Uterus (tissue), 3 donors: ENCODE measurements at regions not wholly inside any gene's neighbourhood (a gene's known extent, or its start where the extent isn't known, plus 50 kb on each side); places are given as distances from the start of the nearest gene placed in this dataset.

Experiments
- DNase-seq, 2 donors: peaks; one replicate each; pipeline ENCODE4 v3.0.0-alpha.2; 2019 to 2020
- H3K27ac ChIP-seq, 2 donors: fragments of 200-600 bp; sonication (generic); 1 replicate in 1 of 2; 2 replicates in 1 of 2; pipeline ENCODE4 v1.5.1; 2016 to 2018
- H3K27me3 ChIP-seq, 2 donors: fragments of 200-600 bp; sonication (generic); one replicate each; pipeline ENCODE4 v1.5.1; 2018 to 2019; ENCODE audit warnings: control low read depth in 1 of 2
- H3K36me3 ChIP-seq, 2 donors: fragments of 200-600 bp; sonication (generic); one replicate each; pipeline ENCODE4 v1.5.1; 2019; ENCODE audit warnings: control low read depth in 1 of 2
- H3K4me1 ChIP-seq, 2 donors: fragments of 200-600 bp; sonication (generic); one replicate each; pipeline ENCODE4 v1.5.1; 2018 to 2019; ENCODE audit warnings: control low read depth in 1 of 2
- H3K4me3 ChIP-seq, 2 donors: fragments of 200-600 bp; sonication (generic); 1 replicate in 1 of 2; 2 replicates in 1 of 2; pipeline ENCODE4 v1.5.1; 2018 to 2019; ENCODE audit warnings: mild to moderate bottlenecking in 1 of 2
- H3K9me3 ChIP-seq, 2 donors: fragments of 200-600 bp; sonication (generic); one replicate each; pipeline ENCODE4 v1.5.1; 2019; ENCODE audit warnings: control low read depth in 1 of 2
- CTCF ChIP-seq, 4 experiments: fragments of 200-600 bp in 2 of 4; fragments of 450-650 bp in 2 of 4; sonication (generic) in 2 of 4; IDR thresholded peaks; one replicate each; pipeline ENCODE4 v1.5.1; 2016 to 2019; ENCODE audit warnings: antibody characterized with exemption in 4 of 4, mild to moderate bottlenecking in 2 of 4, moderate library complexity in 1 of 4
- POLR2A ChIP-seq, 2 donors: fragments of 450-650 bp; IDR thresholded peaks; one replicate each; pipeline ENCODE4 v1.6.1; 2016; ENCODE audit warnings: antibody characterized with exemption in 2 of 2, mild to moderate bottlenecking in 1 of 2, moderate library complexity in 1 of 2
- intact Hi-C: fragments of 100-400 bp; cut with DNase I; formaldehyde crosslinking; loops from one replicate; pipeline ENCODE4 v1.15.1; 2023; ENCODE audit warnings: low total_unique reads
- donor health status: DM: yes; HTN: yes; CAD: no.

DNA sequence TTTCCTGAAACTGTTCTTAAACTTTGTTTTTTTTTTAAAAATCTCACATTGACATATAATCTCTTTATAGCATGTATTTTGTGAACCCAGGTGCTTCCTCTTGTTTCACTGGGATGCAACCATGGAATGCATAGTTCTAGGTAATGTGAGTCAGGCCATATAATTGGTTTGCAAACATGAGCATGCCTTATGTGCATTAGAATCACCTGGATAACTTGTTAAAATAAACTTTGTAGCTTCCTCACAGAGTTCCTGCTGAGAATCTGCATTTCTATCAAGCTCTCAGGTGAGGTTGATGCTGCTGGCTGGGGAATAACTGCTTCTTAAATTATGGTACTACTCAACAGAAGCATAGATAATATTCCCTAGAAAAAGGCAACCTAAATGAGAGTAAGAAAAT, 940.3 kb upstream of the LCORL start:
- Histone ChIP-seq H3K27ac (no peak overlapping the region), H3K36me3 (no peaks in the 10 kb centered on the region), H3K4me3 (no peak overlapping the region), H3K9me3 (no peaks in the 10 kb centered on the region), H3K27me3 (no peaks in the 10 kb centered on the region), H3K4me1 (no peaks in the 10 kb centered on the region)
- TF ChIP-seq POLR2A (IDR thresholded peaks at IDR 0.05) = no peak
- no peak for TF ChIP-seq CTCF (IDR thresholded peaks at IDR 0.05)
- intact Hi-C loops = no loop called here
- DNase-seq = no peak

DNA sequence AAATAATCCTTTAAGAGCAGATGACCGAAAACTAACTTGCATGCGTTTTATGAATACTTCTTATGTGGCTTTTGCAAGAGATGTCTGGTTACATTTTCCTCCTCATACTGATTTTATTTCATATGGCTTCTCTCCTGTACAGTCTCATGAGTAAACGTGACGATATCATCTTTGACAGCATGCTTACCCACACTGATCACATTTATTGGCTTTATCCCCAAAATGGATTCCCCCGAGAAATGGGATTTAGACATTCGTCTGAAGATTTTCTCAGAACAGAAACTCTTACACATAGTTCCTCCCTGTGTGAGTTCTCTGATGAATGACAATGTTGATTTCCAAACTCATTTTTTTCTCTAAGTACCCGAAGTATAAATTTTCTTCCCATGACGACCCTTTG, 939.7 kb upstream of the LCORL start:
- intact Hi-C loops = no loop called here
- H3K4me1 ChIP-seq = no peaks in the 10 kb centered on the region
- no peak for TF ChIP-seq POLR2A (IDR thresholded peaks at IDR 0.05)
- no peak for TF ChIP-seq CTCF (IDR thresholded peaks at IDR 0.05)
- no peaks in the 10 kb centered on the region for H3K9me3 ChIP-seq
- H3K4me3 ChIP-seq = no peak overlapping the region
- H3K27me3 ChIP-seq = no peaks in the 10 kb centered on the region
- H3K36me3 ChIP-seq = no peaks in the 10 kb centered on the region
- no peak for DNase-seq
- no peak overlapping the region for H3K27ac ChIP-seq

DNA sequence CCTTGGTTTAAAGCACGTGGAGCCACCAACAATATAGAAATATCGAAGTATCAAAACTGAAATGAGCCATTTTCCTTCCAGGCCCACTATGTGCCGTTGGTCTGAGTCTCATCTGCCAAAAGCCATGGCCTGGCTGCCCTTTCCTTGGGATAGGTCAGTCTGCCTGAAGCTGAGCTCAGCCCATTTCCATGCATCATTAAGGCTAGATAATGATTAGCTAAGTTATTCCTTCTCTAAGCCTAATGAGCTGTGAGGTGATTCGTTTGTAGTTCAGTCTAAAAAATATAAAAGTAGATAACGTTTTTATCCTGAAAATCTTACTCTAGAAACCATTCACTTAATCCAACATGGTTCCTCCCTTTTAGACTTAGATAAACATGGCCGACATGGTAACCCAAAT, 936.2 kb upstream of the LCORL start:
- no peaks in the 10 kb centered on the region for H3K27me3 ChIP-seq
- intact Hi-C loops = no loop called here
- H3K9me3 ChIP-seq = no peaks in the 10 kb centered on the region
- H3K27ac ChIP-seq = no peak overlapping the region
- no peak overlapping the region for H3K4me3 ChIP-seq
- no peaks in the 10 kb centered on the region for H3K36me3 ChIP-seq
- TF ChIP-seq POLR2A (IDR thresholded peaks at IDR 0.05) = no peak
- no peak for TF ChIP-seq CTCF (IDR thresholded peaks at IDR 0.05)
- no peak for DNase-seq
- no peaks in the 10 kb centered on the region for H3K4me1 ChIP-seq

GRCh38 chr4:18954538-18954937, 933.0 kb upstream of the LCORL start:
- Histone ChIP-seq H3K4me1 (no peaks in the 10 kb centered on the region), H3K27me3 (no peaks in the 10 kb centered on the region), H3K9me3 (no peaks in the 10 kb centered on the region), H3K27ac (no peak overlapping the region), H3K4me3 (no peak overlapping the region), H3K36me3 (no peaks in the 10 kb centered on the region)
- no peak for DNase-seq
- TF ChIP-seq CTCF (IDR thresholded peaks at IDR 0.05) (no peak), POLR2A (IDR thresholded peaks at IDR 0.05) (no peak)
- intact Hi-C loops = no loop called here

GRCh38 chr4:18953613-18954012, 932.1 kb upstream of the LCORL start:
- no peaks in the 10 kb centered on the region for H3K4me1 ChIP-seq
- intact Hi-C loops = no loop called here

GRCh38 chr4:18945464-18945863, 923.9 kb upstream of the LCORL start:
- DNase-seq = no peak
- H3K27me3 ChIP-seq = no peaks in the 10 kb centered on the region

More at GRCh38 chr4:18953613-18954012, 932.1 kb upstream of the LCORL start:
- Histone ChIP-seq H3K27ac (no peak overlapping the region), H3K9me3 (no peaks in the 10 kb centered on the region), H3K27me3 (no peaks in the 10 kb centered on the region), H3K4me3 (no peak overlapping the region), H3K36me3 (no peaks in the 10 kb centered on the region)
- no peak for DNase-seq
- no peak for TF ChIP-seq POLR2A (IDR thresholded peaks at IDR 0.05)

More at GRCh38 chr4:18945464-18945863, 923.9 kb upstream of the LCORL start:
- H3K4me1 ChIP-seq = no peaks in the 10 kb centered on the region
- no peaks in the 10 kb centered on the region for H3K36me3 ChIP-seq
- H3K27ac ChIP-seq = no peak overlapping the region
- intact Hi-C loops = no loop called here
- no peak overlapping the region for H3K4me3 ChIP-seq
- no peaks in the 10 kb centered on the region for H3K9me3 ChIP-seq
- TF ChIP-seq CTCF (IDR thresholded peaks at IDR 0.05) = no peak
- no peak for TF ChIP-seq POLR2A (IDR thresholded peaks at IDR 0.05)
